GM10266 (cell line): ENCODE measurements at regions not wholly inside any gene's neighbourhood (a gene's known extent, or its start where the extent isn't known, plus 50 kb on each side); places are given as distances from the start of the nearest gene placed in this dataset.

ENCODE experiments used
- DNase-seq: peaks from one replicate; pipeline ENCODE4 v3.0.0; 2012; ENCODE audit errors: extremely low spot score
- TF ChIP-seq, protein P1 (sequence below): IDR thresholded peaks from 2 replicates; pipeline ENCODE4 v1.5.1; 2012; ENCODE audit warnings: mild to moderate bottlenecking, low read depth; ENCODE audit not compliant: control insufficient read depth, insufficient read depth; ENCODE audit errors: missing control alignments

DNA sequence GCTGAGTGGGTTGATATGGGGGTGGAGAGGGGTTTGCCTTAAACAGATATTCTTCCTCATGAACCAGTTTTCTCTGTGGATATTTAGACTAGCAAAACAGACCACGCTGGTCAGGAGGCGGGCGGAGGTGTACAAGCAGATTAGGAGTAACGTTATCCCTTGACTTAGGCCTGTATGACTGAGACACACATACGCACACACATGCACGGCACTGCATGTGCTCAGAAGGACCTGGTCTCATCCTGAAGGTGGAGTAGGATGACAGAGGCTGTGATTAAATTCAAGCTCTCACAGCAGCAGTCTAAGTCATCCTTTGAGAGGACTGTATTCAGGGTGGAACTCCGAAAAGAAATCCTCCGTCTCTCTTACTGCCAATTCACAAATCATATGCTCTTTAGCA lies 209.7 kb downstream of the DIRAS2 start:
- no peak for DNase-seq
- TF ChIP-seq, protein P1, sequence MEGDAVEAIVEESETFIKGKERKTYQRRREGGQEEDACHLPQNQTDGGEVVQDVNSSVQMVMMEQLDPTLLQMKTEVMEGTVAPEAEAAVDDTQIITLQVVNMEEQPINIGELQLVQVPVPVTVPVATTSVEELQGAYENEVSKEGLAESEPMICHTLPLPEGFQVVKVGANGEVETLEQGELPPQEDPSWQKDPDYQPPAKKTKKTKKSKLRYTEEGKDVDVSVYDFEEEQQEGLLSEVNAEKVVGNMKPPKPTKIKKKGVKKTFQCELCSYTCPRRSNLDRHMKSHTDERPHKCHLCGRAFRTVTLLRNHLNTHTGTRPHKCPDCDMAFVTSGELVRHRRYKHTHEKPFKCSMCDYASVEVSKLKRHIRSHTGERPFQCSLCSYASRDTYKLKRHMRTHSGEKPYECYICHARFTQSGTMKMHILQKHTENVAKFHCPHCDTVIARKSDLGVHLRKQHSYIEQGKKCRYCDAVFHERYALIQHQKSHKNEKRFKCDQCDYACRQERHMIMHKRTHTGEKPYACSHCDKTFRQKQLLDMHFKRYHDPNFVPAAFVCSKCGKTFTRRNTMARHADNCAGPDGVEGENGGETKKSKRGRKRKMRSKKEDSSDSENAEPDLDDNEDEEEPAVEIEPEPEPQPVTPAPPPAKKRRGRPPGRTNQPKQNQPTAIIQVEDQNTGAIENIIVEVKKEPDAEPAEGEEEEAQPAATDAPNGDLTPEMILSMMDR = no peak

DNA sequence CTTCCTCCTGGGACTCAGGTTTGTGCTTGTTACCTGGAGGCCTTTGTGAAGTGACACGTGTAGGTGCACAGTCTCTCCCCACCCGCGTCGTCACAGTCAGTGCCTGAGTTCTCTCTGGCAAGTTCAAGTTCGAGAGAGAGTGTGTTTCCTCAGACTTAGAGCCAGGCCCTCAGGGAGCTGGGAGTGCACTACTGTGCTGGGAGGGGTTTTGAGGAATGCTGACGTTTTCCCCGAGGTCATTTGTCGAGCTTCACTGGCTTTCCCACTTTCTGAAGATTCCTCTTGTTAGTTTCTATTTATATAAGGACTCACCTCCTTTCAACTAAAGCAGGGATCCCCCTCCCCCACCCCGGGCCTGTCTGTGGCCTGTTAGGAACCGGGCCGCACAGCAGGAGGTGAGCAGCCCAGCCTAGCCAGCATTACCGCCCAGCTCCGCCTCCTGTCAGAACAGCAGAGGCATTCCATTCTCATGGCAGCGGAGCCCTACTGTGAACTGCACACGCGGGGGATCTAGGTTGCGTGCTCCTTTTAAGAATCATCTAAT lies 209.2 kb downstream of the DIRAS2 start:
- DNase-seq = no peak
- TF ChIP-seq, protein P1 = no peak

DNA sequence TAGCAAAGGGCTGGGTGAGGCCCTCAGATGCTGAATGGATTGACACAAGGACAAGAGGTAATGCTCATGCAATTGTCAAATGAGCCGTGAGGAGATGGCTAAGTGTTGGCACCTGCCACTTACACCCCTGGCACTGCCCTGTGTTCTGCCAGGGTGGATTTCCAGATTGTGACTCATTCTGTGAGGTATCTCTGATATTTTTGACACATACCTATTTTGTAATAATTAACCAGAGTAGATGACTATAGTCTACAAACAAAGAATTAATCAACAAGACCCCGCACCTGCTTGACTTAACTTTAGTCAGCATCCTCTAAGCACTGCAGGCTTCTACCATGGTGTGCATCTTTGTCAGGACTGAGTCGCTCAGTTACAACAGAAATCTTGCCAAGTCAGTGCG lies 200.8 kb downstream of the DIRAS2 start:
- no peak for DNase-seq
- TF ChIP-seq, protein P1 = no peak

DNA sequence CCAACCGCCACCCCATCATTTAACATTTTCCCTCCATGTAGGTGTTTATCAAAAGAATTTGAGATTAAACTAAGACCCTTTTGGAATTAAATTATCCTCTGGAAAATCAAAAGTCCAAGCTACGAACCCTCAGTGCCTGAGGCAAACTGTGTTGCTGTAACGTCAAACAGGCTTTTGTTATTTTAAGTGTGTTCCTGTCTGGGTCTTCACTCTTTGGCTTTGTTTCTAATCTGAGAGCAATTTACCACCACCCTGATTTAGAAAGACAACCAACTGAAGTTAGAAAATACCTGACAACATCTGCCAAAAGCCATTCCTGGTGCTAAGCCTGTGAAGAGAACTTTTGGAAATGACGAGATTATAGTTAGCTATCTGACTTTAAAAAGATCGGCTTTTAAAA lies 199.9 kb downstream of the DIRAS2 start:
- TF ChIP-seq, protein P1 = no peak
- DNase-seq = no peak

DNA sequence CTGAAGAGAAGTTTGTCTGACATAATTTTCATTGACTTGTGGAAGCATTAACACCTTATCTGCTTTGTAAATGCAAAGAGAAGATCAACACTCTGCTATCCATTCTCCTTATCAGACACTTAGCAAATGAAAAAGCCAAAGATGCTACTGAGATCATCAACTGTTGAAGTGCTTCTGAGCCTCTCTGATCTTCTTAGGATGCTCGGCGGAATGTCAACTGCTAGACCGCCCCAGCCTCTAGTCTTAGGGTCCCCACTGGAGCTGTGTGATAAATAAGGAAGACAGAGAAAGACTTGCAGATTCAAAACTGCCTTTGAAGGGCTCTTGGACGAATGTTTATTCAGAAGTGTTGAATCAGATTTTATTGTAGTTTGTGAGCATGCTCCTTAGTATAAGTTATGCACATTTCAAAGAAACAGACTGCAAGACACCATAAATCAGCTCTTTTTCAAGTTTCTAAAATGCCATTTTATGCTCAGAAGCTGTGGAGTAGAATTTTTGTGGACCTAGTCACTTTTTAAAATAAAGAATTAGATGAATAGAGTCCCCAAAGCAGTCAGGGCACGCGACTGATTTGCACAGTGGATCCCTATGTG lies 197.9 kb downstream of the DIRAS2 start:
- TF ChIP-seq, protein P1 = no peak
- DNase-seq = no peak

DNA sequence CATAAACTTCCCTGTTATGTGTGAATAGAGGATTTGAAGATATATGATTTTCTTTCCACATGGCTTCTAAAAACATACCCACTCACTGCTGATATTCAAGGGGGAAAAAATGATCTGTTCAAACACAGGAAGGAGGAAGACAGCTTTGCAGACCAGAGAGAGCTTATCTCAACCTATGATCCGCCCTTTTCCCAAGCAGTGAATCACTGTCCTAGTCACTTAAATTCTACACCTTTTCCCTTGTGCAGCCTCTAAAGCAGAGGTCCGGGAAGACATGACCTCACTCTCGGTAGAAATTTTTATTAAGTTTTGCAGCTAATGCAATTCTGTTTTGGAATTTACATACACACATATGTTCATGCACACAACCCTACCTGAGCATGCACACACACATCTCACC lies 197.2 kb downstream of the DIRAS2 start:
- TF ChIP-seq, protein P1 = no peak
- no peak for DNase-seq

DNA sequence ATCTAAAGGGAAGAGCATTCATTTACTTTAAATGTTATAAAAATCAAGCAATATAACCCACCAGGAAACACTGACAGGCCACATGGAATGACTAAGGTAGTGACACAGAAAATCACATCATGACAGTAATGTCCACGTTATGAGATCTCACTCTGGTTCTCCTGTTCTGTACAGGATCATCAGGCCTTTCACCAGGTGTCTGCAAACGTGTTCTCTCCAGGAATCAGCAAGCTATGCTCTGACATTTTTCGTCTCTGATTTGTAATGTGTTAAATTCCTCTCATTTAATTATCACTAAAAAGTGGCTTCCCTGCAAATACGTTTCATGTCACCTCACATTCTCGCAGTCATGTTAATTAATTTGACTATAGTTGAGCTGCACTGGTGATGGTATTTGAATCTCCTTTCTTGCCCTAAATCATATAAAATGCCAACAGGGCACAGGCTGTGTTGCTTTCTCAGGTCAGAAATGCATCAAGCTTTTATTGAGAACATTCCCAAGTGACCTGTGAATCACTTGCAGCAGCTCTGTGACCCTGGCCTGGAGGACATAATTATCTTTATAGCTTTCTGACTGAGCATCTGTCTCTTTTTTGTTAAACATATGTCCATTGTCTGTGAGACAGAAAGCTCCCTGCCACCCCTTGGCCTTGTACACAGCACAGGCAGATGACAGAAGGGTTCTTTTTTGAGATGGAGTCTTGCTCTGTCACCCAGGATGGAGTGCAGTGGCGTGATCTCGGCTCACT lies 196.2 kb downstream of the DIRAS2 start:
- DNase-seq = no peak
- TF ChIP-seq, protein P1 = no peak
